MM.1S (cell line): ENCODE measurements at regions not wholly inside any gene's neighbourhood (a gene's known extent, or its start where the extent isn't known, plus 50 kb on each side); places are given as distances from the start of the nearest gene placed in this dataset.

Experiments
- DNase-seq: peaks from one replicate; pipeline ENCODE4 v3.0.0-alpha.2; 2015
- H2AFZ ChIP-seq: fragments of 300-600 bp; sonication (generic); 2 replicates; pipeline ENCODE4 v1.6.0; 2016; ENCODE audit warnings: antibody characterized with exemption, low read length
- H3F3A ChIP-seq: fragments of 300-600 bp; sonication (generic); 2 replicates; pipeline ENCODE4 v1.6.1; 2016; ENCODE audit warnings: mild to moderate bottlenecking, antibody characterized with exemption, low read length, moderate library complexity, mixed read lengths; ENCODE audit not compliant: insufficient read depth
- H3K27ac ChIP-seq: fragments of 300-600 bp; sonication (generic); 2 replicates; pipeline ENCODE4 v1.5.1; 2016; ENCODE audit warnings: mild to moderate bottlenecking, low read length
- H3K27me3 ChIP-seq: fragments of 300-600 bp; sonication (generic); replicated peaks from 2 replicates; pipeline ENCODE4 v1.6.0; 2016; ENCODE audit warnings: low read length; ENCODE audit not compliant: insufficient read depth
- H3K36me3 ChIP-seq: fragments of 300-600 bp; sonication (generic); replicated peaks from 2 replicates; pipeline ENCODE4 v1.6.1; 2016; ENCODE audit warnings: mild to moderate bottlenecking, low read length, mixed read lengths; ENCODE audit not compliant: insufficient read depth
- H3K4me1 ChIP-seq: fragments of 300-600 bp; sonication (generic); 2 replicates; pipeline ENCODE4 v1.6.1; 2016; ENCODE audit warnings: low read length, mixed read lengths
- H3K4me2 ChIP-seq: fragments of 300-600 bp; sonication (generic); 2 replicates; pipeline ENCODE4 v1.6.0; 2016; ENCODE audit warnings: low read depth, low read length
- H3K4me3 ChIP-seq: fragments of 300-600 bp; sonication (generic); 2 replicates; pipeline ENCODE4 v1.5.1; 2016; ENCODE audit warnings: low read length, mixed read lengths
- H3K79me2 ChIP-seq: fragments of 300-600 bp; sonication (generic); 2 replicates; pipeline ENCODE4 v1.6.1; 2016; ENCODE audit warnings: mixed run types, low read length, mixed read lengths
- H3K9ac ChIP-seq: fragments of 300-600 bp; sonication (generic); 2 replicates; pipeline ENCODE4 v1.6.1; 2016; ENCODE audit warnings: low read length, mixed read lengths
- H3K9me2 ChIP-seq: fragments of 300-600 bp; sonication (generic); replicated peaks from 2 replicates; pipeline ENCODE4 v1.6.1; 2016; ENCODE audit warnings: mild to moderate bottlenecking, low read length, mixed read lengths; ENCODE audit not compliant: insufficient read depth
- H3K9me3 ChIP-seq: fragments of 300-600 bp; sonication (generic); replicated peaks from 2 replicates; pipeline ENCODE4 v1.6.1; 2016; ENCODE audit warnings: mild to moderate bottlenecking, low read length, mixed read lengths; ENCODE audit not compliant: insufficient read depth
- H4K20me1 ChIP-seq: fragments of 300-600 bp; sonication (generic); 2 replicates; pipeline ENCODE4 v1.6.1; 2016; ENCODE audit warnings: mild to moderate bottlenecking, low read length, moderate library complexity, mixed read lengths; ENCODE audit not compliant: insufficient read depth
- CTCF ChIP-seq: fragments of 300-600 bp; sonication (generic); IDR thresholded peaks from 2 replicates; pipeline ENCODE4 v1.5.1; 2016; ENCODE audit warnings: antibody characterized with exemption, low read length, mixed read lengths
- EZH2 ChIP-seq: fragments of 300-600 bp; sonication (generic); optimal IDR thresholded peaks from 2 replicates; pipeline ENCODE3; 2017; ENCODE audit warnings: low read depth, mild to moderate bottlenecking, antibody characterized with exemption, low read length, mixed read lengths
- EZH2phosphoT487 ChIP-seq: fragments of 300-600 bp; sonication (generic); IDR thresholded peaks from 2 replicates; pipeline ENCODE4 v1.6.1; 2018; ENCODE audit warnings: antibody characterized with exemption, low read length

GRCh38 chr18:25704071-25704470 is 352.1 kb upstream of the ZNF521 start:
- Histone ChIP-seq H3K27me3 (no peaks in the 10 kb centered on the region), H3K4me3 (no peak overlapping the region), H3F3A (no peaks in the 10 kb centered on the region), H3K9me2 (no peaks in the 10 kb centered on the region), H3K27ac (no peak overlapping the region), H3K36me3 (no peaks in the 10 kb centered on the region), H3K4me2 (no peak overlapping the region), H3K9ac (no peak overlapping the region), H3K9me3 (no peaks in the 10 kb centered on the region), H3K4me1 (no peaks in the 10 kb centered on the region), H2AFZ (no peak overlapping the region), H3K79me2 (no peaks in the 10 kb centered on the region), H4K20me1 (no peaks in the 10 kb centered on the region)
- TF ChIP-seq EZH2 = no peak
- TF ChIP-seq EZH2phosphoT487 = no peak
- TF ChIP-seq CTCF = no peak
- DNase-seq = no peak

GRCh38 chr18:25701821-25702220 is 349.9 kb upstream of the ZNF521 start:
- Histone ChIP-seq H3K36me3 (no peaks in the 10 kb centered on the region), H3K9me3 (no peaks in the 10 kb centered on the region), H2AFZ (no peak overlapping the region), H3K79me2 (no peaks in the 10 kb centered on the region), H3K9me2 (no peaks in the 10 kb centered on the region), H3K27ac (no peak overlapping the region), H3F3A (no peaks in the 10 kb centered on the region), H3K4me3 (no peak overlapping the region), H3K4me1 (no peaks in the 10 kb centered on the region), H3K4me2 (no peak overlapping the region), H3K27me3 (no peaks in the 10 kb centered on the region), H3K9ac (no peak overlapping the region), H4K20me1 (no peaks in the 10 kb centered on the region)
- no peak for TF ChIP-seq EZH2phosphoT487
- TF ChIP-seq CTCF = no peak
- no peak for TF ChIP-seq EZH2
- no peak for DNase-seq

- H3K9me3 ChIP-seq = no peaks in the 10 kb centered on the region
- H3K27me3 ChIP-seq = no peaks in the 10 kb centered on the region
- no peaks in the 10 kb centered on the region for H3K9me2 ChIP-seq
- no peak for TF ChIP-seq EZH2
- TF ChIP-seq CTCF = no peak
- TF ChIP-seq EZH2phosphoT487 = no peak
- H3F3A ChIP-seq = no peaks in the 10 kb centered on the region
- no peaks in the 10 kb centered on the region for H3K4me1 ChIP-seq
- DNase-seq = no peak
- H3K27ac ChIP-seq = no peak overlapping the region
- no peak overlapping the region for H2AFZ ChIP-seq
- H3K4me3 ChIP-seq = no peak overlapping the region
- no peak overlapping the region for H3K4me2 ChIP-seq
- H4K20me1 ChIP-seq = no peaks in the 10 kb centered on the region
- no peaks in the 10 kb centered on the region for H3K79me2 ChIP-seq
- H3K9ac ChIP-seq = no peak overlapping the region
- H3K36me3 ChIP-seq = no peaks in the 10 kb centered on the region
Measured at GRCh38 chr18:25686960-25687500, 335.1 kb upstream of the ZNF521 start.
